Liver (tissue), 8 donors: ENCODE measurements at regions not wholly inside any gene's neighbourhood (a gene's known extent, or its start where the extent isn't known, plus 50 kb on each side); places are given as distances from the start of the nearest gene placed in this dataset.

ENCODE experiments used
- DNase-seq: peaks from one replicate; pipeline ENCODE4 v3.0.0-alpha.2; 2017; ENCODE audit warnings: low spot score
- H3K27ac ChIP-seq, 2 donors: one replicate each; pipeline ENCODE4 v1.7.0; 2013; ENCODE audit warnings: inconsistent platforms in 2 of 2, low read length in 2 of 2, control low read depth in 1 of 2, low read depth in 1 of 2, mild to moderate bottlenecking in 1 of 2
- H3K27me3 ChIP-seq, 4 donors: one replicate each; pipeline versions ENCODE4 v1.6.1 to v1.7.0; 2013; ENCODE audit warnings: low read length in 3 of 4, inconsistent platforms in 1 of 4, mild to moderate bottlenecking in 1 of 4, moderate library complexity in 1 of 4; ENCODE audit not compliant: control insufficient read depth in 4 of 4, insufficient read depth in 4 of 4
- H3K36me3 ChIP-seq, 4 donors: one replicate each; pipeline versions ENCODE4 v1.6.1 to v1.7.0; 2013; ENCODE audit warnings: low read length in 3 of 4, mild to moderate bottlenecking in 3 of 4, low read depth in 1 of 4, moderate library complexity in 1 of 4; ENCODE audit not compliant: control insufficient read depth in 4 of 4, insufficient read depth in 3 of 4
- H3K4me1 ChIP-seq, 4 donors: one replicate each; pipeline versions ENCODE4 v1.6.1 to v1.7.0; 2013; ENCODE audit warnings: low read length in 3 of 4, mild to moderate bottlenecking in 3 of 4, moderate library complexity in 1 of 4; ENCODE audit not compliant: control insufficient read depth in 4 of 4, insufficient read depth in 4 of 4
- H3K4me3 ChIP-seq, 3 donors: one replicate each; pipeline versions ENCODE4 v1.6.1 to v1.7.0; 2013; ENCODE audit warnings: low read length in 3 of 3, control low read depth in 1 of 3, low read depth in 1 of 3, mild to moderate bottlenecking in 1 of 3
- H3K9ac ChIP-seq, 2 donors: one replicate each; pipeline ENCODE4 v1.7.0; 2013; ENCODE audit warnings: low read length in 2 of 2, mild to moderate bottlenecking in 2 of 2, moderate library complexity in 2 of 2, control low read depth in 1 of 2, low read depth in 1 of 2
- H3K9me3 ChIP-seq, 4 donors: one replicate each; pipeline versions ENCODE4 v1.6.1 to v1.7.0; 2013; ENCODE audit warnings: low read length in 3 of 4; ENCODE audit not compliant: control insufficient read depth in 4 of 4
- EGR1 ChIP-seq, 2 donors: IDR thresholded peaks; 2 replicates each; pipeline ENCODE4 v1.6.1; 2016 to 2018; ENCODE audit warnings: antibody characterized with exemption in 2 of 2, low read depth in 2 of 2
- FOXA1 ChIP-seq: IDR thresholded peaks from 2 replicates; pipeline ENCODE4 v1.6.1; 2016; ENCODE audit warnings: antibody characterized with exemption
- FOXA2 ChIP-seq: IDR thresholded peaks from 2 replicates; pipeline ENCODE4 v1.6.1; 2016; ENCODE audit warnings: antibody characterized with exemption
- GABPA ChIP-seq, 2 donors: IDR thresholded peaks in 1 of 2; conservative IDR thresholded peaks in 1 of 2; 2 replicates each; pipeline ENCODE4 v1.6.1; 2016; ENCODE audit warnings: antibody characterized with exemption in 2 of 2, mild to moderate bottlenecking in 1 of 2, moderate library complexity in 1 of 2
- HNF4A ChIP-seq, 2 donors: conservative IDR thresholded peaks; 2 replicates each; pipeline ENCODE4 v1.6.1; 2016; ENCODE audit warnings: antibody characterized with exemption in 2 of 2, mild to moderate bottlenecking in 2 of 2
- HNF4G ChIP-seq: IDR thresholded peaks from 2 replicates; pipeline ENCODE4 v1.6.1; 2016; ENCODE audit warnings: antibody characterized with exemption
- JUND ChIP-seq, 2 donors: IDR thresholded peaks; 2 replicates each; pipeline ENCODE4 v1.6.1; 2016; ENCODE audit warnings: antibody characterized with exemption in 2 of 2
- NR2F2 ChIP-seq: IDR thresholded peaks from 2 replicates; pipeline ENCODE4 v1.6.1; 2016; ENCODE audit warnings: antibody characterized with exemption
- RAD21 ChIP-seq, 2 donors: IDR thresholded peaks; 2 replicates each; pipeline ENCODE4 v1.6.1; 2016; ENCODE audit warnings: antibody characterized with exemption in 2 of 2, mild to moderate bottlenecking in 2 of 2
- RXRA ChIP-seq, 2 donors: IDR thresholded peaks; 2 replicates each; pipeline ENCODE4 v1.6.1; 2017 to 2018; ENCODE audit warnings: antibody characterized with exemption in 2 of 2, mild to moderate bottlenecking in 1 of 2
- TAF1 ChIP-seq: conservative IDR thresholded peaks from 2 replicates; pipeline ENCODE4 v1.6.1; 2016; ENCODE audit warnings: antibody characterized with exemption, mild to moderate bottlenecking
- YY1 ChIP-seq: IDR thresholded peaks from 2 replicates; pipeline ENCODE4 v1.6.1; 2016; ENCODE audit warnings: antibody characterized with exemption, mild to moderate bottlenecking
- WGBS: extraction: QIAGEN DNeasy Blood & Tissue Kit; methylation state at CpG from one replicate; pipeline ENCODE4 v1.1.7; 2013; 5-methylcytosine and 5-hydroxymethylcytosine counted together
- TF ChIP-seq, protein P1 (sequence below): fragments of 150-350 bp; IDR thresholded peaks from 2 replicates; pipeline ENCODE4 v1.5.1; 2017; ENCODE audit warnings: improper control_type of control experiment, low read depth, low read length; ENCODE audit not compliant: missing input control
- TF ChIP-seq, protein P2 (sequence below): IDR thresholded peaks from 2 replicates; pipeline ENCODE4 v1.6.1; 2016; ENCODE audit warnings: antibody characterized with exemption
- TF ChIP-seq, protein P3 (sequence below): IDR thresholded peaks from 2 replicates; pipeline ENCODE4 v1.6.1; 2016; ENCODE audit warnings: antibody characterized with exemption
- TF ChIP-seq, protein P4 (sequence below): IDR thresholded peaks from 2 replicates; pipeline ENCODE4 v1.6.1; 2016; ENCODE audit warnings: antibody characterized with exemption
- TF ChIP-seq, protein P5 (sequence below): IDR thresholded peaks from 2 replicates; pipeline ENCODE4 v1.6.1; 2016; ENCODE audit warnings: antibody characterized with exemption, mild to moderate bottlenecking
- donor health status: healthy.
- donor health status: healthy.
- donor health status: healthy.
- donor health status: healthy.
- donor health status: healthy.

DNA sequence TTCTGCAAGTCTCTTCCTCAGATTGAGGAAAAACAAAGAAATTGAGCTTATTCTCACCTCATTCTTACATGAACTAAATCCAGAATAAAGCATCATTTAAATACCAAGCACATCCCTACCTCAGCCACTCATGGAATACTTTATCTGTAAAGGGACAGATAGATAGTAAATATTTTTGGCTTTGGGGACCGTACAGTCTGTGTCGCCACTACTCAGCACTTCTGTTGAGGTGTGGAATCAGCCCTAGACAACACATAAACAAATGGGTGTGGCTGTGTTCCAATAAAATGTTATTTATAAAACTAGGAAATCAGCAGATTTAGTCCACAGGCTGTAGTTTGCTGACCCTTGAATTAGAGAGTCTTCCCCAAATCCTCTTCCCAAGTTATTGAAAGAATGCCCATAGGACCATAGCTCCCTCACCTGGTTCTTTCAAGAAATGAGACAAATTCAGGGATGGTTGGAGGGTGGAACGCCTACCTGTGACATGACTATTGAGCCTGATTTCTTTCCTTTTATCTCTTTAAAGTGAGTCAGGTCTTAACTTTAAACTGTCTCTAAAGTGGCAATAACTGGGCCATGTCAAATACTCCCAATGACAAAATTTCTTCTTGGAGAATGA, 878.5 kb downstream of the USP25 start:
- H3K4me1 ChIP-seq, result no peaks in the 10 kb centered on the region
- no peak overlapping the region for H3K27ac ChIP-seq
- H3K9me3 ChIP-seq, result no peaks in the 10 kb centered on the region
- H3K4me3 ChIP-seq, result no peak overlapping the region
- no peak overlapping the region for H3K9ac ChIP-seq
- 91% methylated on average over 3 of the region's 3 CpGs for WGBS
- no peak for DNase-seq
- TF ChIP-seq HNF4A (conservative IDR thresholded peaks at IDR 0.05) (no peak), RAD21 (IDR thresholded peaks at IDR 0.05) (peak; percentile 68 to 76), FOXA2 (no peak), EGR1 (IDR thresholded peaks at IDR 0.05; ENCODE audit: low read depth in 2 of 2) (no peak), TAF1 (no peak), JUND (IDR thresholded peaks at IDR 0.05) (no peak), GABPA (IDR thresholded peaks at IDR 0.05 in 1 of 2, conservative IDR thresholded peaks at IDR 0.05 in 1 of 2) (no peak), RXRA (IDR thresholded peaks at IDR 0.05) (no peak), YY1 (no peak), HNF4G (no peak), NR2F2 (no peak)
- TF ChIP-seq, protein P1, sequence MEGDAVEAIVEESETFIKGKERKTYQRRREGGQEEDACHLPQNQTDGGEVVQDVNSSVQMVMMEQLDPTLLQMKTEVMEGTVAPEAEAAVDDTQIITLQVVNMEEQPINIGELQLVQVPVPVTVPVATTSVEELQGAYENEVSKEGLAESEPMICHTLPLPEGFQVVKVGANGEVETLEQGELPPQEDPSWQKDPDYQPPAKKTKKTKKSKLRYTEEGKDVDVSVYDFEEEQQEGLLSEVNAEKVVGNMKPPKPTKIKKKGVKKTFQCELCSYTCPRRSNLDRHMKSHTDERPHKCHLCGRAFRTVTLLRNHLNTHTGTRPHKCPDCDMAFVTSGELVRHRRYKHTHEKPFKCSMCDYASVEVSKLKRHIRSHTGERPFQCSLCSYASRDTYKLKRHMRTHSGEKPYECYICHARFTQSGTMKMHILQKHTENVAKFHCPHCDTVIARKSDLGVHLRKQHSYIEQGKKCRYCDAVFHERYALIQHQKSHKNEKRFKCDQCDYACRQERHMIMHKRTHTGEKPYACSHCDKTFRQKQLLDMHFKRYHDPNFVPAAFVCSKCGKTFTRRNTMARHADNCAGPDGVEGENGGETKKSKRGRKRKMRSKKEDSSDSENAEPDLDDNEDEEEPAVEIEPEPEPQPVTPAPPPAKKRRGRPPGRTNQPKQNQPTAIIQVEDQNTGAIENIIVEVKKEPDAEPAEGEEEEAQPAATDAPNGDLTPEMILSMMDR, result peak; percentile 21
- TF ChIP-seq, protein P2, sequence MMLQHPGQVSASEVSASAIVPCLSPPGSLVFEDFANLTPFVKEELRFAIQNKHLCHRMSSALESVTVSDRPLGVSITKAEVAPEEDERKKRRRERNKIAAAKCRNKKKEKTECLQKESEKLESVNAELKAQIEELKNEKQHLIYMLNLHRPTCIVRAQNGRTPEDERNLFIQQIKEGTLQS, result no peak
- TF ChIP-seq, protein P3, sequence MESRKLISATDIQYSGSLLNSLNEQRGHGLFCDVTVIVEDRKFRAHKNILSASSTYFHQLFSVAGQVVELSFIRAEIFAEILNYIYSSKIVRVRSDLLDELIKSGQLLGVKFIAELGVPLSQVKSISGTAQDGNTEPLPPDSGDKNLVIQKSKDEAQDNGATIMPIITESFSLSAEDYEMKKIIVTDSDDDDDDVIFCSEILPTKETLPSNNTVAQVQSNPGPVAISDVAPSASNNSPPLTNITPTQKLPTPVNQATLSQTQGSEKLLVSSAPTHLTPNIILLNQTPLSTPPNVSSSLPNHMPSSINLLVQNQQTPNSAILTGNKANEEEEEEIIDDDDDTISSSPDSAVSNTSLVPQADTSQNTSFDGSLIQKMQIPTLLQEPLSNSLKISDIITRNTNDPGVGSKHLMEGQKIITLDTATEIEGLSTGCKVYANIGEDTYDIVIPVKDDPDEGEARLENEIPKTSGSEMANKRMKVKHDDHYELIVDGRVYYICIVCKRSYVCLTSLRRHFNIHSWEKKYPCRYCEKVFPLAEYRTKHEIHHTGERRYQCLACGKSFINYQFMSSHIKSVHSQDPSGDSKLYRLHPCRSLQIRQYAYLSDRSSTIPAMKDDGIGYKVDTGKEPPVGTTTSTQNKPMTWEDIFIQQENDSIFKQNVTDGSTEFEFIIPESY, result no peak
- TF ChIP-seq, protein P4, sequence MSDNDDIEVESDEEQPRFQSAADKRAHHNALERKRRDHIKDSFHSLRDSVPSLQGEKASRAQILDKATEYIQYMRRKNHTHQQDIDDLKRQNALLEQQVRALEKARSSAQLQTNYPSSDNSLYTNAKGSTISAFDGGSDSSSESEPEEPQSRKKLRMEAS, result no peak
- H3K36me3 ChIP-seq, result peaks cover 0 to 5% (median 0%) of the 10 kb centered on the region in 4 donors
- H3K27me3 ChIP-seq, result no peaks in the 10 kb centered on the region

DNA sequence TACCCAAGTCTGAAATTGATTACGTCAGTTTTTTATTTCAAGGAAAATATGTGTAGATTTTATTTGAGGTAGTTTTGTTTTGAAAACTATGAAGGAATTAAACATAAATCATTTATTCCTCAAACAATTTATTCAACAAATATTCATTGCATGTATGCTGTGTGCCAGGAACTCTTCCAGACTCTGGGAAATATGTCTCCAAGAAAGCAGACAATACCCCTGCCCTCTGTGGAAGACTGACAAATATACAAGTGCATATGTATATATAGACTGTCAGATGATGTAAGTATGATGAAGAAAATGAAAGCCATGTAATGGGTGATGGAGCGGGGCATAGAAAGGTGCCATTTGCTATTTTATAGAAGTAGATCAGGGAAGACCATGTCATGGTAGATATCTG, 889.5 kb downstream of the USP25 start:
- peaks cover 0 to 2% (median 0%) of the 10 kb centered on the region in 4 donors for H3K36me3 ChIP-seq
- no peak for DNase-seq
- H3K9ac ChIP-seq, result no peak overlapping the region
- WGBS, result 94% methylated on average over 2 of the region's 2 CpGs
- H3K4me1 ChIP-seq, result peaks cover 0 to 7% (median under 1%) of the 10 kb centered on the region in 4 donors
- no peak overlapping the region for H3K27ac ChIP-seq
- H3K27me3 ChIP-seq, result no peaks in the 10 kb centered on the region
- H3K4me3 ChIP-seq, result no peak overlapping the region
- no peaks in the 10 kb centered on the region for H3K9me3 ChIP-seq
- TF ChIP-seq, protein P3, result no peak
- TF ChIP-seq HNF4G (no peak), EGR1 (IDR thresholded peaks at IDR 0.05; ENCODE audit: low read depth in 2 of 2) (no peak), GABPA (IDR thresholded peaks at IDR 0.05 in 1 of 2, conservative IDR thresholded peaks at IDR 0.05 in 1 of 2) (no peak), HNF4A (conservative IDR thresholded peaks at IDR 0.05) (no peak), RXRA (IDR thresholded peaks at IDR 0.05) (no peak), RAD21 (IDR thresholded peaks at IDR 0.05) (no peak), JUND (IDR thresholded peaks at IDR 0.05) (no peak), FOXA2 (no peak), NR2F2 (no peak), FOXA1 (no peak)
- TF ChIP-seq, protein P2, result no peak
- TF ChIP-seq, protein P1, result no peak
- TF ChIP-seq, protein P4, result no peak
- TF ChIP-seq, protein P5, sequence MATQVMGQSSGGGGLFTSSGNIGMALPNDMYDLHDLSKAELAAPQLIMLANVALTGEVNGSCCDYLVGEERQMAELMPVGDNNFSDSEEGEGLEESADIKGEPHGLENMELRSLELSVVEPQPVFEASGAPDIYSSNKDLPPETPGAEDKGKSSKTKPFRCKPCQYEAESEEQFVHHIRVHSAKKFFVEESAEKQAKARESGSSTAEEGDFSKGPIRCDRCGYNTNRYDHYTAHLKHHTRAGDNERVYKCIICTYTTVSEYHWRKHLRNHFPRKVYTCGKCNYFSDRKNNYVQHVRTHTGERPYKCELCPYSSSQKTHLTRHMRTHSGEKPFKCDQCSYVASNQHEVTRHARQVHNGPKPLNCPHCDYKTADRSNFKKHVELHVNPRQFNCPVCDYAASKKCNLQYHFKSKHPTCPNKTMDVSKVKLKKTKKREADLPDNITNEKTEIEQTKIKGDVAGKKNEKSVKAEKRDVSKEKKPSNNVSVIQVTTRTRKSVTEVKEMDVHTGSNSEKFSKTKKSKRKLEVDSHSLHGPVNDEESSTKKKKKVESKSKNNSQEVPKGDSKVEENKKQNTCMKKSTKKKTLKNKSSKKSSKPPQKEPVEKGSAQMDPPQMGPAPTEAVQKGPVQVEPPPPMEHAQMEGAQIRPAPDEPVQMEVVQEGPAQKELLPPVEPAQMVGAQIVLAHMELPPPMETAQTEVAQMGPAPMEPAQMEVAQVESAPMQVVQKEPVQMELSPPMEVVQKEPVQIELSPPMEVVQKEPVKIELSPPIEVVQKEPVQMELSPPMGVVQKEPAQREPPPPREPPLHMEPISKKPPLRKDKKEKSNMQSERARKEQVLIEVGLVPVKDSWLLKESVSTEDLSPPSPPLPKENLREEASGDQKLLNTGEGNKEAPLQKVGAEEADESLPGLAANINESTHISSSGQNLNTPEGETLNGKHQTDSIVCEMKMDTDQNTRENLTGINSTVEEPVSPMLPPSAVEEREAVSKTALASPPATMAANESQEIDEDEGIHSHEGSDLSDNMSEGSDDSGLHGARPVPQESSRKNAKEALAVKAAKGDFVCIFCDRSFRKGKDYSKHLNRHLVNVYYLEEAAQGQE, result no peak
